WTC11 (cell line): ENCODE measurements at regions not wholly inside any gene's neighbourhood (a gene's known extent, or its start where the extent isn't known, plus 50 kb on each side); places are given as distances from the start of the nearest gene placed in this dataset.

ENCODE experiments used
- ATAC-seq: fragments of 200-7000 bp; cut with Tn5 transposase; 2 replicates; pipeline ENCODE4 v1.10.0; 2021; ENCODE audit warnings: mild to moderate bottlenecking, moderate library complexity
- CTCF ChIA-PET: fragments of 300-600 bp; sonication (Branson Sonifier 250); formaldehyde crosslinking; loops from one replicate; lab custom pipeline; 2021; ENCODE audit warnings: antibody characterized with exemption; lab: Charles Lee
- POLR2A ChIA-PET: fragments of 350-600 bp; sonication (Branson Sonifier 250); formaldehyde crosslinking; loops from one replicate; lab custom pipeline; 2021; ENCODE audit warnings: antibody characterized with exemption; lab: Charles Lee
- DNase-seq: peaks from one replicate; pipeline ENCODE4 v3.0.0; 2021; ENCODE audit warnings: low spot score
- H3K27ac Mint-ChIP-seq: 2 replicates; pipeline ENCODE4 v1.8.0; 2021; ENCODE audit warnings: mixed read lengths
- H3K27me3 Mint-ChIP-seq: 2 replicates; pipeline ENCODE4 v1.8.0; 2021; ENCODE audit warnings: low read depth, mild to moderate bottlenecking, moderate library complexity, mixed read lengths
- H3K36me3 Mint-ChIP-seq: 2 replicates; pipeline ENCODE4 v1.8.0; 2021; ENCODE audit warnings: mixed read lengths
- H3K4me1 Mint-ChIP-seq: 2 replicates; pipeline ENCODE4 v1.8.0; 2022; ENCODE audit warnings: mixed read lengths
- H3K4me3 Mint-ChIP-seq: 2 replicates; pipeline ENCODE4 v1.8.0; 2021; ENCODE audit warnings: mild to moderate bottlenecking, moderate library complexity, mixed read lengths
- H3K9me3 Mint-ChIP-seq: 2 replicates; pipeline ENCODE4 v1.8.0; 2021; ENCODE audit warnings: mixed read lengths
- AR ChIP-seq: fragments of 250-450 bp; sonication (Bioruptor Pico); IDR thresholded peaks from 2 replicates; pipeline ENCODE4 v1.9.0; 2021; ENCODE audit warnings: mild to moderate bottlenecking
- CREB1 ChIP-seq: sonication (generic); formaldehyde crosslinking; IDR thresholded peaks from 2 replicates; pipeline ENCODE4 v1.8.0; 2023; ENCODE audit warnings: mild to moderate bottlenecking, missing genetic modification reagents
- ETV6 ChIP-seq: sonication (generic); formaldehyde crosslinking; IDR thresholded peaks from 2 replicates; pipeline ENCODE4 v1.8.1; 2022; ENCODE audit warnings: mild to moderate bottlenecking, missing genetic modification reagents
- FOXJ3 ChIP-seq: sonication (generic); formaldehyde crosslinking; IDR thresholded peaks from 2 replicates; pipeline ENCODE4 v1.9.0; 2021; ENCODE audit warnings: missing genetic modification reagents, mild to moderate bottlenecking, borderline replicate concordance
- FOXK1 ChIP-seq: sonication (generic); formaldehyde crosslinking; IDR thresholded peaks from 2 replicates; pipeline ENCODE4 v1.8.0; 2022; ENCODE audit warnings: mild to moderate bottlenecking, moderate library complexity, missing genetic modification reagents
- GTF2I ChIP-seq: fragments of 250-450 bp; sonication (Bioruptor Pico); conservative IDR thresholded peaks from 2 replicates; pipeline ENCODE4 v1.4.0; 2021; ENCODE audit warnings: mild to moderate bottlenecking
- HMGXB4 ChIP-seq: sonication (generic); formaldehyde crosslinking; IDR thresholded peaks from 2 replicates; pipeline ENCODE4 v1.8.1; 2023; ENCODE audit warnings: mild to moderate bottlenecking, moderate library complexity, missing genetic modification reagents
- IRF1 ChIP-seq: sonication (generic); formaldehyde crosslinking; IDR thresholded peaks from 2 replicates; pipeline ENCODE4 v1.8.0; 2023; ENCODE audit warnings: missing genetic modification reagents
- MAX ChIP-seq: sonication (generic); formaldehyde crosslinking; IDR thresholded peaks from 2 replicates; pipeline ENCODE4 v1.8.0; 2022; ENCODE audit warnings: mild to moderate bottlenecking, missing genetic modification reagents
- MYBL2 ChIP-seq: sonication (generic); formaldehyde crosslinking; IDR thresholded peaks from 2 replicates; pipeline ENCODE4 v1.8.1; 2023; ENCODE audit warnings: mild to moderate bottlenecking, moderate library complexity, missing genetic modification reagents
- NFE2L1 ChIP-seq: sonication (generic); formaldehyde crosslinking; IDR thresholded peaks from 2 replicates; pipeline ENCODE4 v1.8.1; 2023; ENCODE audit warnings: missing genetic modification reagents
- NR1H2 ChIP-seq: sonication (generic); formaldehyde crosslinking; IDR thresholded peaks from 2 replicates; pipeline ENCODE4 v1.9.0; 2021; ENCODE audit warnings: mild to moderate bottlenecking, moderate library complexity, missing genetic modification reagents
- NR3C1 ChIP-seq: sonication (generic); formaldehyde crosslinking; conservative IDR thresholded peaks from 2 replicates; pipeline ENCODE4 v1.8.1; 2023; ENCODE audit warnings: low read depth, mild to moderate bottlenecking, missing genetic modification reagents
- OVOL2 ChIP-seq: fragments of 250-450 bp; sonication (Bioruptor Pico); IDR thresholded peaks from 2 replicates; pipeline ENCODE4 v1.9.0; 2021; ENCODE audit warnings: mild to moderate bottlenecking, borderline replicate concordance
- RELA ChIP-seq: sonication (generic); formaldehyde crosslinking; IDR thresholded peaks from 2 replicates; pipeline ENCODE4 v1.8.1; 2022; ENCODE audit warnings: missing genetic modification reagents, mild to moderate bottlenecking, borderline replicate concordance
- SMAD4 ChIP-seq: sonication (generic); formaldehyde crosslinking; IDR thresholded peaks from 2 replicates; pipeline ENCODE4 v1.8.0; 2022; ENCODE audit warnings: mild to moderate bottlenecking, missing genetic modification reagents
- SP1 ChIP-seq: sonication (generic); formaldehyde crosslinking; conservative IDR thresholded peaks from 2 replicates; pipeline ENCODE4 v1.8.1; 2022; ENCODE audit warnings: missing genetic modification reagents
- TEAD1 ChIP-seq: sonication (generic); formaldehyde crosslinking; IDR thresholded peaks from 2 replicates; pipeline ENCODE4 v1.8.0; 2022; ENCODE audit warnings: mild to moderate bottlenecking, missing genetic modification reagents
- TEAD4 ChIP-seq: sonication (generic); formaldehyde crosslinking; IDR thresholded peaks from 2 replicates; pipeline ENCODE4 v1.8.0; 2022; ENCODE audit warnings: mild to moderate bottlenecking, missing genetic modification reagents
- USF2 ChIP-seq: sonication (generic); formaldehyde crosslinking; IDR thresholded peaks from 2 replicates; pipeline ENCODE4 v1.8.1; 2023; ENCODE audit warnings: mild to moderate bottlenecking, missing genetic modification reagents, moderate library complexity
- ZBTB43 ChIP-seq: sonication (generic); formaldehyde crosslinking; IDR thresholded peaks from 2 replicates; pipeline ENCODE4 v1.8.1; 2023; ENCODE audit warnings: mild to moderate bottlenecking, missing genetic modification reagents
- ZNF121 ChIP-seq: sonication (generic); formaldehyde crosslinking; IDR thresholded peaks from 2 replicates; pipeline ENCODE4 v1.8.0; 2023; ENCODE audit warnings: missing genetic modification reagents
- ZNF281 ChIP-seq: sonication (generic); formaldehyde crosslinking; IDR thresholded peaks from 2 replicates; pipeline ENCODE4 v1.8.0; 2023; ENCODE audit warnings: mild to moderate bottlenecking, missing genetic modification reagents
- ZNF396 ChIP-seq: fragments of 250-450 bp; sonication (Bioruptor Pico); IDR thresholded peaks from 2 replicates; pipeline ENCODE4 v1.8.0; 2021; ENCODE audit warnings: mild to moderate bottlenecking, moderate library complexity, borderline replicate concordance
- ZNF423 ChIP-seq: fragments of 250-450 bp; sonication (Bioruptor Pico); IDR thresholded peaks from 2 replicates; pipeline ENCODE4 v2.1.2; 2022; ENCODE audit warnings: mild to moderate bottlenecking, moderate library complexity
- ZNF512 ChIP-seq: sonication (generic); formaldehyde crosslinking; IDR thresholded peaks from 2 replicates; pipeline ENCODE4 v1.8.1; 2022; ENCODE audit warnings: missing genetic modification reagents, borderline replicate concordance
- ZNF671 ChIP-seq: fragments of 250-450 bp; sonication (Bioruptor Pico); IDR thresholded peaks from 2 replicates; pipeline ENCODE4 v1.8.0; 2021; ENCODE audit warnings: mild to moderate bottlenecking

GRCh38 chr2:60267122-60267521 lies 286.3 kb downstream of the BCL11A start:
- TF ChIP-seq CREB1 (CRISPR knock-in tag) (no peak), ZNF396 (CRISPR knock-in tag) (no peak), FOXK1 (CRISPR knock-in tag) (no peak), ZBTB43 (CRISPR knock-in tag) (no peak), MYBL2 (no peak), NR1H2 (CRISPR knock-in tag) (no peak), SP1 (no peak), ZNF671 (CRISPR knock-in tag) (no peak), ZNF512 (CRISPR knock-in tag) (no peak), TEAD1 (CRISPR knock-in tag) (no peak), MAX (no peak), NFE2L1 (CRISPR knock-in tag) (no peak), USF2 (no peak)
- Mint-ChIP-seq H3K27ac (no peak overlapping the region), H3K36me3 (no peaks in the 10 kb centered on the region; the same call in 1 of the 2 replicates), H3K4me1 (peaks cover 5% of the 10 kb centered on the region), H3K9me3 (peaks cover 13% of the 10 kb centered on the region), H3K4me3 (no peak overlapping the region), H3K27me3 (peaks cover 8% of the 10 kb centered on the region)
- ATAC-seq, result no peak
- no peak for DNase-seq
- POLR2A ChIA-PET, result no interaction called here
- CTCF ChIA-PET, result no interaction called here

- CTCF ChIA-PET, result no interaction called here
- no peak overlapping the region for H3K4me3 Mint-ChIP-seq
- H3K9me3 Mint-ChIP-seq, result peaks cover 13% of the 10 kb centered on the region
- H3K36me3 Mint-ChIP-seq, result no peaks in the 10 kb centered on the region; the same call in 1 of the 2 replicates
- H3K27ac Mint-ChIP-seq, result no peak overlapping the region
- DNase-seq (no peak), ATAC-seq (no peak)
- POLR2A ChIA-PET, result no interaction called here
- H3K4me1 Mint-ChIP-seq, result peaks cover 2% of the 10 kb centered on the region; the same call in 1 of the 2 replicates
- no peaks in the 10 kb centered on the region for H3K27me3 Mint-ChIP-seq
- TF ChIP-seq TEAD4 (CRISPR knock-in tag) (no peak), OVOL2 (CRISPR knock-in tag) (no peak), ZNF423 (CRISPR knock-in tag) (no peak), ZNF121 (CRISPR knock-in tag) (no peak), IRF1 (CRISPR knock-in tag) (no peak), SMAD4 (CRISPR knock-in tag) (no peak), HMGXB4 (no peak), AR (CRISPR knock-in tag) (no peak), ETV6 (CRISPR knock-in tag) (no peak), GTF2I (CRISPR knock-in tag) (no peak), RELA (CRISPR knock-in tag) (no peak), NR3C1 (CRISPR knock-in tag) (no peak), ZNF281 (no peak), FOXJ3 (CRISPR knock-in tag) (no peak)
Observed at GRCh38 chr2:60262178-60262577, 291.3 kb downstream of the BCL11A start.
